K562 (cell line): ENCODE measurements at regions not wholly inside any gene's neighbourhood (a gene's known extent, or its start where the extent isn't known, plus 50 kb on each side); places are given as distances from the start of the nearest gene placed in this dataset.

Source experiments
- ATAC-seq: fragments of 200-7000 bp; cut with Tn5 transposase; 3 replicates; pipeline ENCODE4 v1.9.1; 2020; ENCODE audit warnings: moderate library complexity
- BruUV-seq: library from RNA; stranded (reverse); fragments of 400-500 nt; replicated peaks from 2 replicates; lab custom pipeline; 2021; lab: Mats Ljungman, UMichigan
- CTCF ChIA-PET: fragments of 300-600 bp; formaldehyde crosslinking; extraction: SDS; loops from one replicate; lab custom pipeline; 2021; ENCODE audit warnings: low intra/inter-chr PET ratio; lab: Yijun Ruan, JAX
- POLR2A ChIA-PET: fragments of 300-600, 350-650 bp; sonication (Branson Sonifier 250); formaldehyde crosslinking; extraction: SDS; loops from one replicate; lab custom pipeline; 2021; ENCODE audit warnings: antibody characterized with exemption, inconsistent platforms; lab: Yijun Ruan, JAX
- DNase-seq, 4 experiments: peaks; one replicate each; pipeline versions ENCODE4 v3.0.0 to v3.0.0-alpha.2; 2011 to 2018; ENCODE audit warnings: low spot score in 3 of 4, mixed read lengths in 3 of 4; ENCODE audit errors: extremely low read depth in 1 of 4
- FAIRE-seq: peaks from 2 replicates; lab custom pipeline; 2011; peaks lifted over from hg19 to GRCh38; lab: Jason Lieb, UNC
- H2AFZ ChIP-seq: 2 replicates; pipeline ENCODE4 v1.6.0; 2011; ENCODE audit warnings: low read depth, low read length, control low read depth, inconsistent platforms
- H3K27ac ChIP-seq: fragments of 200-600 bp; 3 replicates; pipeline ENCODE4 v1.8.0; 2011; ENCODE audit warnings: low read depth, mild to moderate bottlenecking, control low read depth, inconsistent platforms, low read length, moderate library complexity, mixed read lengths; ENCODE audit errors: extremely low read depth
- H3K27me3 ChIP-seq, 2 experiments: fragments of 300-600 bp in 1 of 2; 2 replicates in 1 of 2; 3 replicates in 1 of 2; pipeline versions ENCODE4 v1.6.0 to v1.8.0; 2011; ENCODE audit warnings: inconsistent platforms in 2 of 2, low read length in 2 of 2, mild to moderate bottlenecking in 1 of 2, mixed read lengths in 1 of 2, moderate library complexity in 1 of 2; ENCODE audit not compliant: control insufficient read depth in 2 of 2, insufficient read depth in 2 of 2
- H3K36me3 ChIP-seq: fragments of 300-600 bp; 3 replicates; pipeline ENCODE4 v1.8.0; 2011; ENCODE audit warnings: mild to moderate bottlenecking, low read length, inconsistent platforms; ENCODE audit not compliant: control insufficient read depth, insufficient read depth
- H3K4me1 ChIP-seq, 2 experiments: fragments of 200-600 bp in 1 of 2; replicated peaks in 1 of 2; 2 replicates in 1 of 2; 3 replicates in 1 of 2; pipeline versions ENCODE4 v1.5.1 to v1.8.0; 2011; ENCODE audit warnings: inconsistent platforms in 2 of 2, low read length in 2 of 2, mild to moderate bottlenecking in 1 of 2, mixed read lengths in 1 of 2, moderate library complexity in 1 of 2; ENCODE audit not compliant: control insufficient read depth in 2 of 2, insufficient read depth in 2 of 2
- H3K4me2 ChIP-seq: 2 replicates; pipeline ENCODE4 v1.6.1; 2011; ENCODE audit warnings: low read length, control low read depth, inconsistent platforms, mixed read lengths; ENCODE audit not compliant: insufficient read depth
- H3K4me3 ChIP-seq: fragments of 200-600 bp; sonication (generic), shearing (Covaris generic); 2 replicates; pipeline ENCODE4 v1.5.1; 2016; ENCODE audit warnings: control low read depth, inconsistent platforms
- H3K79me2 ChIP-seq: fragments of 200-600 bp; 3 replicates; pipeline ENCODE4 v1.8.0; 2011; ENCODE audit warnings: low read length, inconsistent platforms; ENCODE audit not compliant: control insufficient read depth, insufficient read depth
- H3K9ac ChIP-seq, 2 experiments: 2 replicates each; pipeline versions ENCODE4 v1.6.0 to v1.6.1; 2011; ENCODE audit warnings: low read depth in 2 of 2, low read length in 2 of 2, control low read depth in 1 of 2, inconsistent platforms in 1 of 2, mild to moderate bottlenecking in 1 of 2, mixed read lengths in 1 of 2; ENCODE audit not compliant: insufficient read depth in 1 of 2
- H3K9me1 ChIP-seq: one replicate; pipeline ENCODE4 v1.6.0; 2011; ENCODE audit warnings: inconsistent platforms, mild to moderate bottlenecking, low read length, moderate library complexity; ENCODE audit not compliant: control insufficient read depth, insufficient read depth
- H3K9me3 ChIP-seq: replicated peaks from 2 replicates; pipeline ENCODE4 v1.5.1; 2011; ENCODE audit warnings: low read depth, low read length, inconsistent platforms; ENCODE audit not compliant: control insufficient read depth, insufficient read depth
- H4K20me1 ChIP-seq: replicated peaks from 2 replicates; pipeline ENCODE4 v1.6.1; 2011; ENCODE audit warnings: low read length, inconsistent platforms, mixed read lengths; ENCODE audit not compliant: control insufficient read depth, insufficient read depth
- CBX1 ChIP-seq: sonication (generic); IDR thresholded peaks from 2 replicates; pipeline ENCODE4 v1.6.1; 2016; ENCODE audit warnings: antibody characterized with exemption, low read depth, mild to moderate bottlenecking
- CEBPG ChIP-seq, 3 experiments: fragments of 200-800 bp in 1 of 3; sonication (Bioruptor generic) in 1 of 3; sonication (generic) in 1 of 3; formaldehyde crosslinking in 1 of 3; IDR thresholded peaks in 2 of 3; conservative IDR thresholded peaks in 1 of 3; 2 replicates each; pipeline versions ENCODE4 v1.6.1 to v1.8.0; 2016 to 2022; ENCODE audit warnings: missing compliant biosample characterization in 2 of 3, missing genetic modification characterization in 2 of 3, mild to moderate bottlenecking in 1 of 3, missing genetic modification reagents in 1 of 3
- CREB1 ChIP-seq, 2 experiments: sonication (generic) in 1 of 2; formaldehyde crosslinking in 1 of 2; IDR thresholded peaks; 2 replicates each; pipeline versions ENCODE4 v1.6.1 to v1.8.0; 2012 to 2022; ENCODE audit warnings: inconsistent platforms in 1 of 2, mild to moderate bottlenecking in 1 of 2, missing genetic modification reagents in 1 of 2, moderate library complexity in 1 of 2
- HDGF ChIP-seq: fragments of 450-650 bp; IDR thresholded peaks from 2 replicates; pipeline ENCODE4 v1.6.1; 2016
- HNRNPK ChIP-seq: fragments of 200-400 bp; formaldehyde crosslinking; IDR thresholded peaks from one replicate; pipeline ENCODE4 v1.6.1; 2018; ENCODE audit warnings: mild to moderate bottlenecking, low read depth, low read length; ENCODE audit not compliant: poor library complexity, severe bottlenecking
- KLF13 ChIP-seq: fragments of 450-650 bp; IDR thresholded peaks from 2 replicates; pipeline ENCODE4 v1.6.1; 2016; ENCODE audit warnings: missing genetic modification characterization, low read depth, mild to moderate bottlenecking, missing compliant biosample characterization, moderate library complexity, borderline replicate concordance
- LCOR ChIP-seq: sonication (generic); formaldehyde crosslinking; IDR thresholded peaks from 2 replicates; pipeline ENCODE4 v1.8.0; 2022; ENCODE audit warnings: mild to moderate bottlenecking, missing genetic modification reagents
- MECOM ChIP-seq: fragments of 250-450 bp; sonication (Bioruptor Pico); IDR thresholded peaks from 2 replicates; pipeline ENCODE4 v1.8.0; 2022; ENCODE audit warnings: inconsistent platforms
- MED1 ChIP-seq: sonication (generic); formaldehyde crosslinking; IDR thresholded peaks from 2 replicates; pipeline ENCODE4 v1.8.1; 2023; ENCODE audit warnings: missing genetic modification reagents, borderline replicate concordance
- SAFB2 ChIP-seq: fragments of 200-400 bp; formaldehyde crosslinking; IDR thresholded peaks from 2 replicates; pipeline ENCODE4 v1.6.1; 2018; ENCODE audit warnings: borderline replicate concordance, low read length, low read depth, moderate library complexity; ENCODE audit not compliant: severe bottlenecking
- SIN3A ChIP-seq, 2 experiments: fragments of 150-350 bp in 1 of 2; IDR thresholded peaks; 2 replicates each; pipeline ENCODE4 v1.6.1; 2011 to 2016; ENCODE audit warnings: borderline replicate concordance in 2 of 2, low read depth in 2 of 2, low read length in 2 of 2, mild to moderate bottlenecking in 2 of 2, moderate library complexity in 2 of 2; ENCODE audit not compliant: control insufficient read depth in 1 of 2
- SMARCC2 ChIP-seq: fragments of 450-650 bp; IDR thresholded peaks from 2 replicates; pipeline ENCODE4 v1.6.1; 2017; ENCODE audit warnings: antibody characterized with exemption, moderate library complexity, mild to moderate bottlenecking, low read depth
- SREBF1 ChIP-seq: fragments of 150-350 bp; IDR thresholded peaks from 2 replicates; pipeline ENCODE4 v1.6.1; 2014; ENCODE audit warnings: antibody characterized with exemption, low read depth, low read length, borderline replicate concordance
- SRF ChIP-seq, 2 experiments: fragments of 250-450, 450-650 bp in 1 of 2; sonication (Bioruptor Pico) in 1 of 2; sonication (generic) in 1 of 2; formaldehyde crosslinking; IDR thresholded peaks; 2 replicates each; pipeline versions ENCODE4 v1.5.0 to v1.5.1; 2020 to 2022; ENCODE audit warnings: mild to moderate bottlenecking in 1 of 2, missing genetic modification reagents in 1 of 2
- TBL1XR1 ChIP-seq, 2 experiments: IDR thresholded peaks; 2 replicates each; pipeline ENCODE4 v1.6.1; 2012; ENCODE audit warnings: improper control_type of control experiment in 2 of 2, low read length in 2 of 2, mild to moderate bottlenecking in 1 of 2
- ZNF143 ChIP-seq: sonication (generic); formaldehyde crosslinking; IDR thresholded peaks from 2 replicates; pipeline ENCODE4 v1.9.0; 2022; ENCODE audit warnings: mild to moderate bottlenecking, missing genetic modification reagents
- WGBS: fragments of 100-300 bp; shearing (Covaris generic); methylation state at CpG from one replicate; pipeline ENCODE4 v1.1.6; 2016; ENCODE audit warnings: low coverage, mixed read lengths; ENCODE audit not compliant: insufficient coverage; ENCODE audit errors: missing lambda C conversion rate; 5-methylcytosine and 5-hydroxymethylcytosine counted together
- in situ Hi-C: fragments of 300-500 bp; cut with MboI; formaldehyde crosslinking; loops from 4 replicates; pipeline ENCODE4 v1.15.0; 2018; ENCODE audit warnings: inconsistent platforms, mixed read lengths
- intact Hi-C: fragments of 100-400 bp; cut with micrococcal nuclease; formaldehyde crosslinking; loops from 2 replicates; pipeline ENCODE4 v1.14.2; 2022
- TF ChIP-seq, protein P1 (sequence below): IDR thresholded peaks from 2 replicates; pipeline ENCODE4 v1.6.1; 2016; ENCODE audit warnings: missing genetic modification characterization, missing compliant biosample characterization
- TF ChIP-seq, protein P2 (sequence below): fragments of 250-450 bp; sonication (Bioruptor Pico); IDR thresholded peaks from 2 replicates; pipeline ENCODE4 v1.8.0; 2021; ENCODE audit warnings: borderline replicate concordance, mild to moderate bottlenecking, moderate library complexity; ENCODE audit not compliant: poor library complexity, severe bottlenecking

DNA sequence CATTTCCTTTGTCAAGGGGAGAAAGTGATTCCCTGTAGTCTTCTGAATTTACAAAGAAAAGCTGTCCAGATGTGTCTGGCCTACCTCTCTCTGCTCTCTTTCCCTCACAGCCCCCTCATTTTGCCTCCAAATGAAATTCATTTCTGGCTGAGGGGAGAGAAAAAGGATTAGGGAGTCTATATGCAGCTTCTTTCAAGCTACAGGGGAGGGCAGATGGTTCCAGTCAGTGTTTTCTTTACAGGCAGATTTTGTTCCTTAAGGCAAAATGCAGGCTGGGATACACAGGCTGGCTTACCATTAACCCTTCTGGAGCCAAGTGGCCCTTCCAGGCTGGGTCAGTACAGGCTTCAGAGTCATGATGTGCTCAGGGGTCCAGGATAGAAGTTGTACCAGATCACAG, 198.1 kb upstream of the USP24 start (continued):
- TF ChIP-seq SMARCC2 (no peak), ZNF143 (CRISPR knock-in tag) (no peak), HDGF (no peak)
- TF ChIP-seq, protein P1, sequence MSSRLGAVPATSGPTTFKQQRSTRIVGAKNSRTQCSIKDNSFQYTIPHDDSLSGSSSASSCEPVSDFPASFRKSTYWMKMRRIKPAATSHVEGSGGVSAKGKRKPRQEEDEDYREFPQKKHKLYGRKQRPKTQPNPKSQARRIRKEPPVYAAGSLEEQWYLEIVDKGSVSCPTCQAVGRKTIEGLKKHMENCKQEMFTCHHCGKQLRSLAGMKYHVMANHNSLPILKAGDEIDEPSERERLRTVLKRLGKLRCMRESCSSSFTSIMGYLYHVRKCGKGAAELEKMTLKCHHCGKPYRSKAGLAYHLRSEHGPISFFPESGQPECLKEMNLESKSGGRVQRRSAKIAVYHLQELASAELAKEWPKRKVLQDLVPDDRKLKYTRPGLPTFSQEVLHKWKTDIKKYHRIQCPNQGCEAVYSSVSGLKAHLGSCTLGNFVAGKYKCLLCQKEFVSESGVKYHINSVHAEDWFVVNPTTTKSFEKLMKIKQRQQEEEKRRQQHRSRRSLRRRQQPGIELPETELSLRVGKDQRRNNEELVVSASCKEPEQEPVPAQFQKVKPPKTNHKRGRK (tag): no peak

DNA sequence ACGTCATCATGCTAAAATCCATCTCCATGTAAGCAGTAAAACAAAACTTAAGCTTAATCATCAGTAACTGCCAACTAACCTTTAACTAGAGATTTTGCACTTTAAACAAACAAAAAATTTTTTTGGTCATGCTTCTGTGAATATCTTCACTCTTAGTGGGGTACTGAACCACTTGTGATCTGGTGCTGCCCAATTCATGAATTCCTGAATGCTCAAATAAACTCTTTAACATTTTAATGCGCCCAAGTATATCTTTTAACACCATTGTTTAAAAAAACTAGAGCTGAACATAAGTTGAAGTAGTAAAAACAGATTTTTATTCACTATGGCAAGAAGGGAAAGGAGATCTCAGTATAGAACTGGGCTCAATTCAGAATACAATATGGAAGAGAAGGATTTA, 196.9 kb upstream of the USP24 start:
- no TSS peak for BruUV-seq
- 2% methylated on average over 2 of the region's 2 CpGs for WGBS
- Histone ChIP-seq H3K4me3 (no peak overlapping the region), H3K27me3 (no peaks in the 10 kb centered on the region), H3K36me3 (no peaks in the 10 kb centered on the region), H4K20me1 (no peaks in the 10 kb centered on the region), H3K4me1 (no peaks in the 10 kb centered on the region), H3K9ac (no peak overlapping the region), H3K4me2 (no peak overlapping the region)
- intact Hi-C loops (no loop called here), in situ Hi-C loops (no loop called here)
- ChIA-PET CTCF (no interaction called here), POLR2A (interaction anchor here (0.5 to 0.8 kb wide), 2 partner anchors 11 to 338 kb away, joined by 3 read pairs; no protein-coding TSS in a partner anchor)
- TF ChIP-seq SREBF1: no peak
- TF ChIP-seq TBL1XR1 (IDR thresholded peaks at IDR 0.05; ENCODE audit: low read length in 2 of 2): no peak
- no peak for TF ChIP-seq CBX1
- TF ChIP-seq CEBPG (CRISPR knock-in tag; IDR thresholded peaks at IDR 0.05): no peak
- TF ChIP-seq CEBPG (tag; conservative IDR thresholded peaks at IDR 0.05 in 1 of 2, IDR thresholded peaks at IDR 0.05 in 1 of 2): no peak
- no peak for TF ChIP-seq HNRNPK
- no peak for TF ChIP-seq MECOM (CRISPR knock-in tag)
- no peak for TF ChIP-seq MED1 (CRISPR knock-in tag)
- no peak for TF ChIP-seq CREB1 (IDR thresholded peaks at IDR 0.05)
- TF ChIP-seq CREB1 (CRISPR knock-in tag; IDR thresholded peaks at IDR 0.05): no peak
- TF ChIP-seq, protein P2, sequence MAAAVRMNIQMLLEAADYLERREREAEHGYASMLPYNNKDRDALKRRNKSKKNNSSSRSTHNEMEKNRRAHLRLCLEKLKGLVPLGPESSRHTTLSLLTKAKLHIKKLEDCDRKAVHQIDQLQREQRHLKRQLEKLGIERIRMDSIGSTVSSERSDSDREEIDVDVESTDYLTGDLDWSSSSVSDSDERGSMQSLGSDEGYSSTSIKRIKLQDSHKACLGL (CRISPR knock-in tag): no peak
- no peak for TF ChIP-seq SAFB2
- no peak for TF ChIP-seq LCOR (CRISPR knock-in tag)
- no peak for TF ChIP-seq KLF13 (tag)
- TF ChIP-seq SRF (CRISPR knock-in tag; IDR thresholded peaks at IDR 0.05): no peak
- TF ChIP-seq SIN3A (IDR thresholded peaks at IDR 0.05; ENCODE audit: borderline replicate concordance in 2 of 2, control insufficient read depth in 1 of 2, low read depth in 2 of 2, low read length in 2 of 2): no peak
- TF ChIP-seq, all 486 proteins: peak for 0
- H2AFZ ChIP-seq: no peak overlapping the region
- no peaks in the 10 kb centered on the region for H3K9me3 ChIP-seq
- DNase-seq (no peak), ATAC-seq (no peak), FAIRE-seq (no peak)
- no peaks in the 10 kb centered on the region for H3K9me1 ChIP-seq
- H3K27ac ChIP-seq: no peak overlapping the region
- H3K79me2 ChIP-seq: no peaks in the 10 kb centered on the region
